DND-41 (cell line): ENCODE measurements at regions not wholly inside any gene's neighbourhood (a gene's known extent, or its start where the extent isn't known, plus 50 kb on each side); places are given as distances from the start of the nearest gene placed in this dataset.

ENCODE experiments used
- ATAC-seq: fragments of 200-7000 bp; cut with Tn5 transposase; 3 replicates; pipeline ENCODE4 v1.9.1; 2021; ENCODE audit warnings: low read depth; ENCODE audit not compliant: insufficient read depth
- DNase-seq: peaks from one replicate; pipeline ENCODE4 v3.0.0-alpha.2; 2020
- H2AFZ ChIP-seq: 2 replicates; pipeline ENCODE4 v1.6.0; 2012; ENCODE audit warnings: low read depth, low read length
- H3K27ac ChIP-seq: 2 replicates; pipeline ENCODE4 v1.5.1; 2012; ENCODE audit warnings: low read length, inconsistent platforms
- H3K27me3 ChIP-seq: fragments of 200-600 bp; sonication (generic); 2 replicates; pipeline ENCODE4 v1.6.0; 2012; ENCODE audit warnings: low read length, mild to moderate bottlenecking, inconsistent platforms; ENCODE audit not compliant: insufficient read depth, poor library complexity
- H3K36me3 ChIP-seq: 2 replicates; pipeline ENCODE4 v1.5.1; 2012; ENCODE audit warnings: low read length, inconsistent platforms; ENCODE audit not compliant: insufficient read depth
- H3K4me1 ChIP-seq: 2 replicates; pipeline ENCODE4 v1.5.1; 2012; ENCODE audit warnings: mild to moderate bottlenecking, low read length; ENCODE audit not compliant: insufficient read depth
- H3K4me2 ChIP-seq: 2 replicates; pipeline ENCODE4 v1.6.0; 2012; ENCODE audit warnings: mild to moderate bottlenecking, moderate library complexity, low read length, inconsistent platforms; ENCODE audit not compliant: insufficient read depth
- H3K4me3 ChIP-seq, 2 experiments: fragments of 200-600 bp in 1 of 2; shearing (Covaris generic) in 1 of 2; 2 replicates each; pipeline ENCODE4 v1.5.1; 2012 to 2016; ENCODE audit warnings: inconsistent platforms in 2 of 2, low read length in 2 of 2, mild to moderate bottlenecking in 2 of 2, low read depth in 1 of 2, moderate library complexity in 1 of 2
- H3K79me2 ChIP-seq: 2 replicates; pipeline ENCODE4 v1.6.0; 2012; ENCODE audit warnings: low read length, inconsistent platforms; ENCODE audit not compliant: insufficient read depth
- H3K9ac ChIP-seq: 2 replicates; pipeline ENCODE4 v1.6.0; 2012; ENCODE audit warnings: low read depth, mild to moderate bottlenecking, inconsistent platforms, low read length, moderate library complexity
- H3K9me3 ChIP-seq: 2 replicates; pipeline ENCODE4 v1.5.1; 2012; ENCODE audit warnings: low read length, moderate library complexity, mild to moderate bottlenecking, inconsistent platforms; ENCODE audit not compliant: insufficient read depth, severe bottlenecking
- H4K20me1 ChIP-seq: 2 replicates; pipeline ENCODE4 v1.6.0; 2012; ENCODE audit warnings: low read length; ENCODE audit not compliant: insufficient read depth
- CTCF ChIP-seq: IDR thresholded peaks from 2 replicates; pipeline ENCODE4 v1.5.1; 2012; ENCODE audit warnings: borderline replicate concordance, low read length, moderate library complexity, mild to moderate bottlenecking; ENCODE audit not compliant: poor library complexity, severe bottlenecking; ENCODE audit errors: extremely low read depth
- EZH2 ChIP-seq: IDR thresholded peaks from 3 replicates; pipeline ENCODE4 v1.6.1; 2012; ENCODE audit warnings: borderline replicate concordance, low read depth, mild to moderate bottlenecking, moderate library complexity, low read length, inconsistent platforms; ENCODE audit not compliant: severe bottlenecking

GRCh38 chr2:33784488-33784887, 185.4 kb upstream of the FAM98A start:
- no peaks in the 10 kb centered on the region for H3K27me3 ChIP-seq
- H3K27ac ChIP-seq, result no peak overlapping the region
- no peak overlapping the region for H2AFZ ChIP-seq
- no peaks in the 10 kb centered on the region for H4K20me1 ChIP-seq
- TF ChIP-seq CTCF, result no peak
- TF ChIP-seq EZH2, result no peak
- H3K4me3 ChIP-seq, result no peak overlapping the region
- DNase-seq (no peak), ATAC-seq (no peak)
- H3K36me3 ChIP-seq, result no peaks in the 10 kb centered on the region
- no peaks in the 10 kb centered on the region for H3K4me1 ChIP-seq
- H3K4me2 ChIP-seq, result no peak overlapping the region
- no peak overlapping the region for H3K9ac ChIP-seq
- H3K9me3 ChIP-seq, result no peaks in the 10 kb centered on the region
- no peaks in the 10 kb centered on the region for H3K79me2 ChIP-seq

DNA sequence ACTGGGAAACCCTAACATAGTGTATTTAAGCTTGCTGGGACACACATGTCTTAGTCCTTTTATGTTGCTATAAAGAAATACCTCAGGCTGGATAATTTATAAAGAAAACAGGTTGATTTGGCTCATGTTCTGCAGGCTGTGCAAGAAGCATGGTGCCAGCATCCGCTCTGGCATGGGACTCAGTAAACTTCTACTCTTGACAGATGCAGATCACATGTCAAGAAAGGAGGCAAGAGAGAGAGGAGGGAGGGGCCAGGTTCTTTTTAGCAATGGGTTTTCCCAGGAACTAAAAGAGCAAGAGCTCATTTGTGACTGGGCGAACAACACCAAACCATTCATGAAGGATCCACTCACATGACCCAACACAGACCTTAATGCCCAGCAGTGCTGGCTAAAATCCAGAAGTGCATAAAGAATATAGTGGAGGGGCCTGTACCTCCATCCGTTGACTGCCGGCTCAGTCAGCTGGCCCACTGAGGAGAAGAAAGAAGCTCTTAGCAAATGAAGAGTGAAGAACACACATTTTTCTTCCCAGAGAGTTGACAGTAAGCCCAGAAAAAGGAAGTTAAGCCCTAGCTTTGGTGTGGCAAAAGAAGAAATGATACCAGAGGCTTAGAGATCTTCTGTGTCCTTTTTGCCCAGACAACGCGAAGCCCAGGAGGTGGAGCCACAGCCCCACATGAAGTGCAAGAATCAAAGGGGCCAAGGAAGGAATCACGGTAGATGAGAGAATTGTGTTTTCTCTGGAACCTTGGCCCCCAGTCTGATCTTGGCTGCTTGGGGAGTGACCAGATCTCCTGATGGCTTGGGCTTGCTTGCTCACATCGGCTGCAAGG, 183.5 kb upstream of the FAM98A start:
- H3K4me2 ChIP-seq, result no peak overlapping the region
- no peak overlapping the region for H2AFZ ChIP-seq
- H3K79me2 ChIP-seq, result no peaks in the 10 kb centered on the region
- TF ChIP-seq EZH2 (no peak), CTCF (peak; percentile 15)
- H3K27ac ChIP-seq, result no peak overlapping the region
- DNase-seq (no peak), ATAC-seq (no peak)
- no peaks in the 10 kb centered on the region for H3K9me3 ChIP-seq
- H4K20me1 ChIP-seq, result no peaks in the 10 kb centered on the region
- H3K27me3 ChIP-seq, result no peaks in the 10 kb centered on the region
- H3K36me3 ChIP-seq, result no peaks in the 10 kb centered on the region
- no peak overlapping the region for H3K9ac ChIP-seq
- no peaks in the 10 kb centered on the region for H3K4me1 ChIP-seq
- no peak overlapping the region for H3K4me3 ChIP-seq

DNA sequence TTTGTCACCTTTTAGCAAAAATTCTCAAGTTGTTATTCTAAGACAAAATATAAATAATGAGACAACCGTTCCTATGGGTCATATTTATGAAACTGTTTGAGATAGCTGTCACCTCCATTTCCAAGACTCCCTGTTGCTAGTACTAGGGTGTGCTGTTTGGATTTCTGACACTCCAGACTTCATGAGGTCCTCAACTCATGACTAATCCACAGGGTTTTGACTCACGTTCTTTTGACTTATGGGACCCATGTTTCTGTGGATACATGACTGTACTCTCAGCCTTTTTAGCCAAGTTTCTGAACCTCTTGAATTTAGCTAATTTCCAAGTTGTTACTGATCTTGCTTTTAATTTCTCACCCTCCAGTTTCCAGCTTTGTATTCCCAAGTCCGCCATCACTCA, 178.7 kb upstream of the FAM98A start:
- Histone ChIP-seq H4K20me1 (no peaks in the 10 kb centered on the region), H3K79me2 (no peaks in the 10 kb centered on the region), H3K4me2 (no peak overlapping the region), H2AFZ (no peak overlapping the region), H3K36me3 (no peaks in the 10 kb centered on the region), H3K9ac (no peak overlapping the region), H3K4me3 (no peak overlapping the region), H3K9me3 (no peaks in the 10 kb centered on the region), H3K27me3 (no peaks in the 10 kb centered on the region), H3K27ac (no peak overlapping the region), H3K4me1 (no peaks in the 10 kb centered on the region)
- ATAC-seq (no peak), DNase-seq (no peak)
- TF ChIP-seq CTCF, result no peak
- TF ChIP-seq EZH2, result no peak
